B cell (primary cell): ENCODE measurements at regions not wholly inside any gene's neighbourhood (a gene's known extent, or its start where the extent isn't known, plus 50 kb on each side); places are given as distances from the start of the nearest gene placed in this dataset.

Source experiments
- ATAC-seq: fragments of 200-7000 bp; cut with Tn5 transposase; one replicate; pipeline ENCODE4 v1.10.0; 2021; ENCODE audit warnings: low read depth, mild to moderate bottlenecking, moderate number of reproducible peaks, moderate library complexity
- CTCF ChIA-PET: fragments of 350-600 bp; sonication (Branson Sonifier 250); formaldehyde crosslinking; loops from one replicate; lab custom pipeline; 2021; ENCODE audit warnings: antibody characterized with exemption, inconsistent platforms; lab: Charles Lee
- POLR2A ChIA-PET: fragments of 350-600 bp; sonication (Branson Sonifier 250); formaldehyde crosslinking; loops from one replicate; lab custom pipeline; 2021; ENCODE audit warnings: antibody characterized with exemption; lab: Charles Lee
- DNase-seq: peaks from one replicate; pipeline ENCODE4 v3.0.0; 2013
- H2AFZ ChIP-seq: 2 replicates; pipeline ENCODE4 v1.6.1; 2012; ENCODE audit warnings: mild to moderate bottlenecking, low read depth, low read length; ENCODE audit not compliant: insufficient read depth, poor library complexity, severe bottlenecking
- H3K27ac ChIP-seq, 2 donors: 1 replicate in 1 of 2; 2 replicates in 1 of 2; pipeline ENCODE4 v1.5.1; 2012 to 2013; ENCODE audit warnings: low read length in 2 of 2, mild to moderate bottlenecking in 2 of 2, moderate library complexity in 1 of 2
- H3K27me3 ChIP-seq, 4 experiments: fragments of 200-600 bp in 1 of 4; sonication (generic) in 1 of 4; replicated peaks in 1 of 4; 1 replicate in 2 of 4; 2 replicates in 2 of 4; pipeline versions ENCODE4 v1.6.1 to v1.7.0; 2013 to 2016; ENCODE audit warnings: low read length in 3 of 4, mild to moderate bottlenecking in 2 of 4, mixed read lengths in 1 of 4, moderate library complexity in 1 of 4; ENCODE audit not compliant: insufficient read depth in 4 of 4, control insufficient read depth in 3 of 4; ENCODE audit errors: control extremely low read depth in 1 of 4
- H3K36me3 ChIP-seq, 2 experiments: replicated peaks in 1 of 2; 1 replicate in 1 of 2; 2 replicates in 1 of 2; pipeline versions ENCODE4 v1.6.1 to v1.7.1; 2013; ENCODE audit warnings: low read length in 1 of 2; ENCODE audit not compliant: insufficient read depth in 2 of 2, control insufficient read depth in 1 of 2; ENCODE audit errors: control extremely low read depth in 1 of 2, extremely low read depth in 1 of 2
- H3K4me1 ChIP-seq, 2 donors: fragments of 200-600 bp in 1 of 2; sonication (generic) in 1 of 2; 1 replicate in 1 of 2; 2 replicates in 1 of 2; pipeline versions ENCODE4 v1.5.1 to v1.6.1; 2013 to 2017; ENCODE audit warnings: low read length in 2 of 2; ENCODE audit not compliant: control insufficient read depth in 2 of 2, insufficient read depth in 2 of 2
- H3K4me2 ChIP-seq: replicated peaks from 2 replicates; pipeline ENCODE3; 2012; ENCODE audit warnings: mild to moderate bottlenecking, low read depth, low read length; ENCODE audit not compliant: poor library complexity, severe bottlenecking
- H3K4me3 ChIP-seq, 5 experiments: fragments of 200-600 bp in 1 of 5; sonication (generic) in 1 of 5; 1 replicate in 3 of 5; 2 replicates in 2 of 5; pipeline versions ENCODE4 v1.5.1 to v1.7.0; 2011 to 2016; ENCODE audit warnings: low read length in 4 of 5, mild to moderate bottlenecking in 4 of 5, low read depth in 2 of 5, control low read depth in 1 of 5, moderate library complexity in 1 of 5; ENCODE audit not compliant: insufficient read depth in 1 of 5; ENCODE audit errors: control extremely low read depth in 1 of 5, extremely low read depth in 1 of 5
- H3K79me2 ChIP-seq: fragments of 200-600 bp; sonication (generic); one replicate; pipeline ENCODE4 v1.6.0; 2016; ENCODE audit warnings: low read length; ENCODE audit not compliant: control insufficient read depth, insufficient read depth
- H3K9ac ChIP-seq: fragments of 200-600 bp; sonication (generic); 2 replicates; pipeline ENCODE4 v1.6.1; 2017; ENCODE audit warnings: mild to moderate bottlenecking, low read length, moderate library complexity
- H3K9me3 ChIP-seq, 3 donors: one replicate each; pipeline versions ENCODE4 v1.6.1 to v1.7.1; 2013; ENCODE audit warnings: low read length in 2 of 3; ENCODE audit not compliant: control insufficient read depth in 2 of 3, insufficient read depth in 1 of 3; ENCODE audit errors: control extremely low read depth in 1 of 3
- H4K20me1 ChIP-seq: 2 replicates; pipeline ENCODE4 v1.6.0; 2012; ENCODE audit warnings: mild to moderate bottlenecking, low read length; ENCODE audit not compliant: insufficient read depth, control insufficient read depth, poor library complexity, severe bottlenecking
- H3K27ac Mint-ChIP-seq: one replicate; pipeline ENCODE4 v1.8.0; 2021; ENCODE audit warnings: mixed read lengths
- H3K27me3 Mint-ChIP-seq: one replicate; pipeline ENCODE4 v1.8.0; 2021; ENCODE audit warnings: mixed read lengths
- H3K4me1 Mint-ChIP-seq: one replicate; pipeline ENCODE4 v1.8.0; 2021; ENCODE audit warnings: mixed read lengths
- H3K4me3 Mint-ChIP-seq: one replicate; pipeline ENCODE4 v1.8.0; 2021; ENCODE audit warnings: mixed read lengths
- H3K9me3 Mint-ChIP-seq: one replicate; pipeline ENCODE4 v1.8.0; 2022; ENCODE audit warnings: mixed read lengths; ENCODE audit not compliant: insufficient read depth
- EZH2 ChIP-seq: IDR thresholded peaks from 2 replicates; pipeline ENCODE4 v1.6.1; 2012; ENCODE audit warnings: borderline replicate concordance, low read depth, mild to moderate bottlenecking, moderate library complexity, low read length; ENCODE audit not compliant: insufficient read depth, poor library complexity, severe bottlenecking
- WGBS: methylation state at CpG from one replicate; pipeline ENCODE4 v1.1.5; 2013; ENCODE audit warnings: missing lambda C conversion rate; ENCODE audit not compliant: insufficient coverage; 5-methylcytosine and 5-hydroxymethylcytosine counted together
- intact Hi-C: fragments of 100-400 bp; cut with micrococcal nuclease; formaldehyde crosslinking; loops from one replicate; pipeline ENCODE4 v1.10.0; 2022
- TF ChIP-seq, protein P1 (sequence below): fragments of 200-600 bp; IDR thresholded peaks from one replicate; pipeline ENCODE4 v1.8.0; 2022; ENCODE audit warnings: antibody characterized with exemption, mild to moderate bottlenecking

DNA sequence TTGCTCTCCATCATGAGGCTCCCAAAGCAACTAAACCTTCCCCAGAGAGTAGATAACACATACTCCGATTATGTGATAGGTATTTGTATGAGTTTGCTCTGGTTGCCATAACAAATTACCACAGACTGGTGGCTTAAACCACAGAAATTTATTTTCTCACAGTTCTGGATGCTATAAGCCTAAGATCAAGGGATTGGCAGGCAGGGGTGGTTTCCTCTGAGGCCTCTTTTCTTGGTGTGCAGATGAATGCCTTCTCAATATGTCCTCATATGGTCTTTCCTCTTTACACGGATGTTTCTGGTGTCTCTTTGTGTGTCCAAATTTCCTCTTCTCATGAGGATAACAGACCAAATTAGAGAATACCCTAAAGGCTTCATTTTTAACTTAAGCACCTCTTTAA lies 285.8 kb upstream of the GRIP1 start:
- no peak for TF ChIP-seq EZH2
- TF ChIP-seq, protein P1, sequence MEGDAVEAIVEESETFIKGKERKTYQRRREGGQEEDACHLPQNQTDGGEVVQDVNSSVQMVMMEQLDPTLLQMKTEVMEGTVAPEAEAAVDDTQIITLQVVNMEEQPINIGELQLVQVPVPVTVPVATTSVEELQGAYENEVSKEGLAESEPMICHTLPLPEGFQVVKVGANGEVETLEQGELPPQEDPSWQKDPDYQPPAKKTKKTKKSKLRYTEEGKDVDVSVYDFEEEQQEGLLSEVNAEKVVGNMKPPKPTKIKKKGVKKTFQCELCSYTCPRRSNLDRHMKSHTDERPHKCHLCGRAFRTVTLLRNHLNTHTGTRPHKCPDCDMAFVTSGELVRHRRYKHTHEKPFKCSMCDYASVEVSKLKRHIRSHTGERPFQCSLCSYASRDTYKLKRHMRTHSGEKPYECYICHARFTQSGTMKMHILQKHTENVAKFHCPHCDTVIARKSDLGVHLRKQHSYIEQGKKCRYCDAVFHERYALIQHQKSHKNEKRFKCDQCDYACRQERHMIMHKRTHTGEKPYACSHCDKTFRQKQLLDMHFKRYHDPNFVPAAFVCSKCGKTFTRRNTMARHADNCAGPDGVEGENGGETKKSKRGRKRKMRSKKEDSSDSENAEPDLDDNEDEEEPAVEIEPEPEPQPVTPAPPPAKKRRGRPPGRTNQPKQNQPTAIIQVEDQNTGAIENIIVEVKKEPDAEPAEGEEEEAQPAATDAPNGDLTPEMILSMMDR = no peak
- Histone ChIP-seq H3K9ac (no peak overlapping the region), H3K27ac (no peak overlapping the region), H4K20me1 (no peaks in the 10 kb centered on the region), H3K79me2 (no peaks in the 10 kb centered on the region), H3K9me3 (no peaks in the 10 kb centered on the region), H3K27me3 (no peaks in the 10 kb centered on the region), H3K4me2 (no peak overlapping the region), H3K4me3 (no peak overlapping the region), H3K4me1 (no peaks in the 10 kb centered on the region), H2AFZ (no peak overlapping the region), H3K36me3 (no peaks in the 10 kb centered on the region)
- no CpG with 5 or more reads among the region's 2 CpGs for WGBS
- peaks cover 3% of the 10 kb centered on the region for H3K27me3 Mint-ChIP-seq
- H3K4me1 Mint-ChIP-seq = no peaks in the 10 kb centered on the region
- no peak overlapping the region for H3K27ac Mint-ChIP-seq
- no peaks in the 10 kb centered on the region for H3K9me3 Mint-ChIP-seq
- ChIA-PET CTCF (interaction anchor here (0.6 kb wide), 1 partner anchor 799 kb away, joined by 3 read pairs; no protein-coding TSS in a partner anchor), POLR2A (no interaction called here)
- no peak for DNase-seq
- intact Hi-C loops = no loop called here
- no peak for ATAC-seq
- H3K4me3 Mint-ChIP-seq = no peak overlapping the region

DNA sequence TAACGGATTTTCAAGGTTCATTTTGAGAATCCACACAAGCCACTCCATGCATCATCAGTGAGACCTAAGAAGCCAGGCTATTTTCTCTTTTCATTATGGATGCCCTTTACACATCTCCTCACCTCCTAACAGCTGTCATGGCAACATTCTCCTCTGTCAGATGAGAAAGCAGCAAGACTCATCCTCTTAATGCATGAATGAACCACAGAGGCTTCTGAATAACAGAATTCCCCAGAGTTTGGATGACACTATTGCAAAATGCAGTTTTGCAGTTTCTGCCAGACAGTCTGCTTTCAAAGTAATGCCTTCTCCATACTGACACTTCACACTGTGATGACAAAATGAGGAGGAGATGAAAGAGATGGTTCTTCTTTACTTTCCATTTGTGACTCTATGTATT lies 286.7 kb upstream of the GRIP1 start:
- Mint-ChIP-seq H3K4me1 (no peaks in the 10 kb centered on the region), H3K27me3 (peaks cover 6% of the 10 kb centered on the region), H3K27ac (no peak overlapping the region), H3K4me3 (no peak overlapping the region), H3K9me3 (no peaks in the 10 kb centered on the region)
- ChIA-PET POLR2A (no interaction called here), CTCF (no interaction called here)
- intact Hi-C loops = no loop called here
- WGBS = no CpG with 5 or more reads among the region's 1 CpG
- Histone ChIP-seq H3K79me2 (no peaks in the 10 kb centered on the region), H3K9me3 (no peaks in the 10 kb centered on the region), H4K20me1 (no peaks in the 10 kb centered on the region), H3K27me3 (no peaks in the 10 kb centered on the region), H3K36me3 (no peaks in the 10 kb centered on the region), H3K4me3 (no peak overlapping the region), H2AFZ (no peak overlapping the region), H3K4me2 (no peak overlapping the region), H3K27ac (no peak overlapping the region), H3K4me1 (no peaks in the 10 kb centered on the region), H3K9ac (no peak overlapping the region)
- TF ChIP-seq, protein P1 = no peak
- no peak for TF ChIP-seq EZH2
- DNase-seq = no peak
- no peak for ATAC-seq
